H1 (cell line): ENCODE measurements at regions not wholly inside any gene's neighbourhood (a gene's known extent, or its start where the extent isn't known, plus 50 kb on each side); places are given as distances from the start of the nearest gene placed in this dataset.

Experiments
- ASH2L ChIP-seq: fragments of 200-600, 300-600 bp; sonication (generic); IDR thresholded peaks from one replicate; pipeline ENCODE4 v1.7.1; 2017; ENCODE audit warnings: low read length
- BACH1 ChIP-seq: IDR thresholded peaks from 2 replicates; pipeline ENCODE4 v1.6.1; 2012; ENCODE audit warnings: low read length, improper control_type of control experiment
- CHD7 ChIP-seq: fragments of 300-600 bp; sonication (generic); IDR thresholded peaks from 2 replicates; pipeline ENCODE4 v1.7.1; 2012; ENCODE audit warnings: low read length, moderate library complexity, mild to moderate bottlenecking, inconsistent platforms; ENCODE audit not compliant: insufficient replicate concordance
- FOSL1 ChIP-seq: IDR thresholded peaks from 2 replicates; pipeline ENCODE4 v1.6.1; 2011; ENCODE audit warnings: mild to moderate bottlenecking, low read depth, low read length, moderate library complexity; ENCODE audit not compliant: insufficient read depth
- GABPA ChIP-seq: IDR thresholded peaks from 2 replicates; pipeline ENCODE4 v1.6.1; 2011; ENCODE audit warnings: mild to moderate bottlenecking, low read length, moderate library complexity, borderline replicate concordance; ENCODE audit not compliant: insufficient read depth
- KDM5A ChIP-seq: fragments of 200-600 bp; IDR thresholded peaks from 2 replicates; pipeline ENCODE4 v1.7.1; 2012; ENCODE audit warnings: mild to moderate bottlenecking, low read length, inconsistent platforms, mixed read lengths
- MAX ChIP-seq: IDR thresholded peaks from 2 replicates; pipeline ENCODE4 v1.6.1; 2012; ENCODE audit warnings: inconsistent platforms
- NANOG ChIP-seq: IDR thresholded peaks from 2 replicates; pipeline ENCODE4 v1.6.1; 2011; ENCODE audit warnings: low read length, low read depth, mild to moderate bottlenecking, inconsistent platforms; ENCODE audit not compliant: insufficient read depth, poor library complexity, severe bottlenecking
- SIN3A ChIP-seq, 2 experiments: IDR thresholded peaks in 1 of 2; conservative IDR thresholded peaks in 1 of 2; 2 replicates each; pipeline ENCODE4 v1.6.1; 2011 to 2012; ENCODE audit warnings: low read length in 2 of 2, improper control_type of control experiment in 1 of 2, low read depth in 1 of 2, mild to moderate bottlenecking in 1 of 2
- SIX5 ChIP-seq: IDR thresholded peaks from 2 replicates; pipeline ENCODE4 v1.6.1; 2011; ENCODE audit warnings: mild to moderate bottlenecking, low read depth, low read length
- SP1 ChIP-seq: IDR thresholded peaks from 2 replicates; pipeline ENCODE4 v1.6.1; 2011; ENCODE audit warnings: low read depth, low read length
- SP2 ChIP-seq: IDR thresholded peaks from 2 replicates; pipeline ENCODE4 v1.6.1; 2012; ENCODE audit warnings: mild to moderate bottlenecking, low read length, inconsistent platforms

- no peak for TF ChIP-seq CHD7
- TF ChIP-seq GABPA = no peak
- TF ChIP-seq KDM5A = no peak
- TF ChIP-seq ASH2L = no peak
- no peak for TF ChIP-seq NANOG
- TF ChIP-seq BACH1 = no peak
- TF ChIP-seq FOSL1 = no peak
- no peak for TF ChIP-seq SP1
- TF ChIP-seq SIX5 = no peak
- no peak for TF ChIP-seq SIN3A (conservative IDR thresholded peaks at IDR 0.05 in 1 of 2, IDR thresholded peaks at IDR 0.05 in 1 of 2; ENCODE audit: low read depth in 1 of 2, low read length in 2 of 2)
- TF ChIP-seq SP2 = no peak
- no peak for TF ChIP-seq MAX
These were observed 581.1 kb downstream of the SPRY1 start (continued) for GRCh38 chr4:123977641-123978081.
